KMS-11 (cell line): ENCODE measurements at regions not wholly inside any gene's neighbourhood (a gene's known extent, or its start where the extent isn't known, plus 50 kb on each side); places are given as distances from the start of the nearest gene placed in this dataset.

Experiments used
- H2AFZ ChIP-seq: fragments of 200-600 bp; sonication (generic); 2 replicates; pipeline ENCODE4 v1.6.1; 2016; ENCODE audit warnings: antibody characterized with exemption, mixed run types, low read depth
- H3K27ac ChIP-seq: fragments of 200-600 bp; sonication (generic); 2 replicates; pipeline ENCODE4 v1.6.1; 2016; ENCODE audit warnings: mild to moderate bottlenecking, mixed run types
- H3K27me3 ChIP-seq: fragments of 200-600 bp; sonication (generic); 2 replicates; pipeline ENCODE4 v1.6.1; 2017; ENCODE audit warnings: mild to moderate bottlenecking, low read depth, mixed run types, moderate library complexity; ENCODE audit not compliant: insufficient read depth
- H3K36me3 ChIP-seq: fragments of 200-600 bp; sonication (generic); 2 replicates; pipeline ENCODE4 v1.6.1; 2017; ENCODE audit warnings: mild to moderate bottlenecking, mixed run types; ENCODE audit not compliant: insufficient read depth
- H3K4me1 ChIP-seq: fragments of 200-600 bp; sonication (generic); 2 replicates; pipeline ENCODE4 v1.6.1; 2016; ENCODE audit warnings: mild to moderate bottlenecking, low read depth, mixed run types; ENCODE audit not compliant: poor library complexity, severe bottlenecking
- H3K4me2 ChIP-seq: fragments of 200-600 bp; sonication (generic); 2 replicates; pipeline ENCODE4 v1.7.0; 2016; ENCODE audit warnings: mild to moderate bottlenecking, mixed run types
- H3K4me3 ChIP-seq: fragments of 200-600 bp; sonication (generic); IDR thresholded peaks from 2 replicates; pipeline ENCODE4 v1.6.1; 2017; ENCODE audit warnings: low read depth, low read length, mixed read lengths; ENCODE audit not compliant: insufficient read depth
- H3K79me2 ChIP-seq: fragments of 200-600 bp; sonication (generic); 2 replicates; pipeline ENCODE4 v1.6.1; 2016; ENCODE audit warnings: low read depth, mixed run types; ENCODE audit not compliant: insufficient read depth
- H3K9ac ChIP-seq: fragments of 200-600 bp; sonication (generic); 2 replicates; pipeline ENCODE4 v1.6.1; 2016; ENCODE audit warnings: mild to moderate bottlenecking, mixed run types
- H4K20me1 ChIP-seq: fragments of 200-600 bp; sonication (generic); 2 replicates; pipeline ENCODE4 v1.6.1; 2016; ENCODE audit warnings: mild to moderate bottlenecking, mixed run types; ENCODE audit not compliant: insufficient read depth
- TF ChIP-seq, protein P1 (sequence below): fragments of 200-600 bp; sonication (generic); conservative IDR thresholded peaks from 2 replicates; pipeline ENCODE4 v1.6.1; 2017; ENCODE audit warnings: low read depth, mild to moderate bottlenecking, antibody characterized with exemption, low read length, moderate library complexity, mixed read lengths

DNA sequence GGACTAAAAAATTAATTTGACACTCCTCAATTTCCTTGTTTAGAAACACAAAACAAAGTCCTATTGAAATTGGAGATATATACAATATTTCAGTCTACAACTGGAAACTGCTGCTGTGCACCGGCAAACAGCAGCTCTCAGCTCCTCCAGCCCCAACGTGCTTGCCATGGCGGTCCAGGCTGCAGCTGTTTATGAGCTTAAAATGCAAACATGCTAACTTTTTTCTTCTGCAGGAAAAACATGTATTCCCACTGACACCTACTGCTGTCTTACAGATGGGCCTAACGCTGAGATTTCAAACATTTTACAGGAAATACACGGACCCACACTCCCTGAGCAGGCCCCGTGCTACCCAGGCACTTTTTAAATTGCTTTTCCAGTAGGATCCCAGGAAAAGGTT lies 195.5 kb downstream of the BCL11A start:
- Histone ChIP-seq H3K27ac (no peak overlapping the region), H3K4me3 (no peak overlapping the region), H3K36me3 (no peaks in the 10 kb centered on the region), H3K9ac (no peak overlapping the region), H3K27me3 (no peaks in the 10 kb centered on the region), H2AFZ (no peak overlapping the region), H4K20me1 (no peaks in the 10 kb centered on the region), H3K79me2 (no peaks in the 10 kb centered on the region), H3K4me2 (no peak overlapping the region), H3K4me1 (no peaks in the 10 kb centered on the region)
- TF ChIP-seq, protein P1, sequence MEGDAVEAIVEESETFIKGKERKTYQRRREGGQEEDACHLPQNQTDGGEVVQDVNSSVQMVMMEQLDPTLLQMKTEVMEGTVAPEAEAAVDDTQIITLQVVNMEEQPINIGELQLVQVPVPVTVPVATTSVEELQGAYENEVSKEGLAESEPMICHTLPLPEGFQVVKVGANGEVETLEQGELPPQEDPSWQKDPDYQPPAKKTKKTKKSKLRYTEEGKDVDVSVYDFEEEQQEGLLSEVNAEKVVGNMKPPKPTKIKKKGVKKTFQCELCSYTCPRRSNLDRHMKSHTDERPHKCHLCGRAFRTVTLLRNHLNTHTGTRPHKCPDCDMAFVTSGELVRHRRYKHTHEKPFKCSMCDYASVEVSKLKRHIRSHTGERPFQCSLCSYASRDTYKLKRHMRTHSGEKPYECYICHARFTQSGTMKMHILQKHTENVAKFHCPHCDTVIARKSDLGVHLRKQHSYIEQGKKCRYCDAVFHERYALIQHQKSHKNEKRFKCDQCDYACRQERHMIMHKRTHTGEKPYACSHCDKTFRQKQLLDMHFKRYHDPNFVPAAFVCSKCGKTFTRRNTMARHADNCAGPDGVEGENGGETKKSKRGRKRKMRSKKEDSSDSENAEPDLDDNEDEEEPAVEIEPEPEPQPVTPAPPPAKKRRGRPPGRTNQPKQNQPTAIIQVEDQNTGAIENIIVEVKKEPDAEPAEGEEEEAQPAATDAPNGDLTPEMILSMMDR: no peak

- Histone ChIP-seq H3K79me2 (no peaks in the 10 kb centered on the region), H3K4me2 (no peak overlapping the region), H3K27ac (no peak overlapping the region), H3K4me1 (no peaks in the 10 kb centered on the region), H4K20me1 (no peaks in the 10 kb centered on the region), H3K27me3 (no peaks in the 10 kb centered on the region), H3K36me3 (no peaks in the 10 kb centered on the region), H3K4me3 (no peak overlapping the region), H3K9ac (no peak overlapping the region), H2AFZ (no peak overlapping the region)
- TF ChIP-seq, protein P1: no peak
Observed at GRCh38 chr2:60356346-60356745, 197.1 kb downstream of the BCL11A start.

GRCh38 chr2:60355849-60356261 lies 197.6 kb downstream of the BCL11A start:
- no peaks in the 10 kb centered on the region for H3K79me2 ChIP-seq
- no peak overlapping the region for H3K9ac ChIP-seq
- no peak overlapping the region for H3K4me3 ChIP-seq
- H3K4me1 ChIP-seq: no peaks in the 10 kb centered on the region
- no peak overlapping the region for H3K27ac ChIP-seq
- H3K4me2 ChIP-seq: no peak overlapping the region
- H4K20me1 ChIP-seq: no peaks in the 10 kb centered on the region
- no peaks in the 10 kb centered on the region for H3K27me3 ChIP-seq
- TF ChIP-seq, protein P1: no peak
- no peak overlapping the region for H2AFZ ChIP-seq
- H3K36me3 ChIP-seq: no peaks in the 10 kb centered on the region

DNA sequence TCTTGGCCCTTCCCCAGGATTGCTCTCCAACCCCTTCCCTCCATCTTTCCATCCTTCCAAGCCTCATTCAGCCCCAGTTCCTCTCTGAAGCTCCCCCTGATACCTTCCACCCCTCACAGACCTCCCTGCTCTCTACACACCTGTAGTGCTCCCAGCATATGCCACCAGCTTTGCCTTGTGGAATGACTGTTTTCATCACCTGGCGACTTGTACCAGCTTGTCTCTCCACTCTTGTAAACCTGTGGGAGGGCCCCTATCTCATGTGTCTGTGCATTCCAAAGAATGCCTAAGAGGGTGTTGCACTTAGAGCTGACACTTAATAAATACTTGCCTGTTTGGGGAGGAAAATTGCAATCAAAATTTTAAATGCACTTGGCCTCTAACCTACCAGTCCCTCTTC lies 198.7 kb downstream of the BCL11A start:
- no peaks in the 10 kb centered on the region for H3K4me1 ChIP-seq
- no peak overlapping the region for H3K27ac ChIP-seq
- H3K4me3 ChIP-seq: no peak overlapping the region
- H4K20me1 ChIP-seq: no peaks in the 10 kb centered on the region
- H3K27me3 ChIP-seq: no peaks in the 10 kb centered on the region
- no peak overlapping the region for H2AFZ ChIP-seq
- H3K4me2 ChIP-seq: no peak overlapping the region
- no peaks in the 10 kb centered on the region for H3K36me3 ChIP-seq
- no peak overlapping the region for H3K9ac ChIP-seq
- H3K79me2 ChIP-seq: no peaks in the 10 kb centered on the region
- TF ChIP-seq, protein P1: no peak
